PC-3 (cell line): ENCODE measurements at regions not wholly inside any gene's neighbourhood (a gene's known extent, or its start where the extent isn't known, plus 50 kb on each side); places are given as distances from the start of the nearest gene placed in this dataset.

Source experiments
- EZH2 ChIP-seq: fragments of 300-600 bp; sonication (generic); IDR thresholded peaks from one replicate; pipeline ENCODE4 v1.6.1; 2017; ENCODE audit warnings: antibody characterized with exemption, mild to moderate bottlenecking, low read length; ENCODE audit not compliant: unreplicated experiment
- EZH2phosphoT487 ChIP-seq: fragments of 300-600 bp; sonication (generic); IDR thresholded peaks from 2 replicates; pipeline ENCODE4 v1.6.1; 2018; ENCODE audit warnings: mild to moderate bottlenecking, antibody characterized with exemption, low read length, borderline replicate concordance
- TF ChIP-seq, protein P1 (sequence below): fragments of 300-600 bp; sonication (generic); conservative IDR thresholded peaks from 2 replicates; pipeline ENCODE4 v1.5.1; 2017; ENCODE audit warnings: antibody characterized with exemption, low read depth, mild to moderate bottlenecking, low read length

DNA sequence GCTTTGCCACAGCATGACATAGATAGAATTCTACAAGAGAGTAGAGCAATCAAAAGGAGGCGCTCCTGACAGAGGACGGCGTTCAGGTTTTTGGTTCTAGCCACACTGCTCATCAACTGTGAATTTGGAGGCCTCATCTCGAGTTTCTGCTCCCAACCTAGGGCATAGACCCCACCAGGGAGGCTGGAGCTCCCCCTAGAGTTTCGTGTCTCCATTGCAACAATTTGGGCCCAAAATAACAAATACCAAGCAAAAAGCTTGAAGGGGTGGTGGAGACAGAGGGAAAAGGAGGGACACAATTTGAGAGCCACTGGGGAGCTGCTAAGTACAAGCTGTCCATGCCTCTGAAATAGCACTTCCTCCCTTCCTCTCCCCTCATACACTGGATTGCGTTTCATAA, 297.0 kb downstream of the GPATCH2 start:
- TF ChIP-seq, protein P1, sequence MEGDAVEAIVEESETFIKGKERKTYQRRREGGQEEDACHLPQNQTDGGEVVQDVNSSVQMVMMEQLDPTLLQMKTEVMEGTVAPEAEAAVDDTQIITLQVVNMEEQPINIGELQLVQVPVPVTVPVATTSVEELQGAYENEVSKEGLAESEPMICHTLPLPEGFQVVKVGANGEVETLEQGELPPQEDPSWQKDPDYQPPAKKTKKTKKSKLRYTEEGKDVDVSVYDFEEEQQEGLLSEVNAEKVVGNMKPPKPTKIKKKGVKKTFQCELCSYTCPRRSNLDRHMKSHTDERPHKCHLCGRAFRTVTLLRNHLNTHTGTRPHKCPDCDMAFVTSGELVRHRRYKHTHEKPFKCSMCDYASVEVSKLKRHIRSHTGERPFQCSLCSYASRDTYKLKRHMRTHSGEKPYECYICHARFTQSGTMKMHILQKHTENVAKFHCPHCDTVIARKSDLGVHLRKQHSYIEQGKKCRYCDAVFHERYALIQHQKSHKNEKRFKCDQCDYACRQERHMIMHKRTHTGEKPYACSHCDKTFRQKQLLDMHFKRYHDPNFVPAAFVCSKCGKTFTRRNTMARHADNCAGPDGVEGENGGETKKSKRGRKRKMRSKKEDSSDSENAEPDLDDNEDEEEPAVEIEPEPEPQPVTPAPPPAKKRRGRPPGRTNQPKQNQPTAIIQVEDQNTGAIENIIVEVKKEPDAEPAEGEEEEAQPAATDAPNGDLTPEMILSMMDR = peak; percentile 98
- TF ChIP-seq EZH2phosphoT487 (no peak), EZH2 (no peak)
